ENCODE measurements at regions not wholly inside any gene's neighbourhood (a gene's known extent, or its start where the extent isn't known, plus 50 kb on each side); places are given as distances from the start of the nearest gene placed in this dataset.

- Histone ChIP-seq H3K4me2 (replicated peaks; ENCODE audit: extremely low read depth, low read length, poor library complexity, severe bottlenecking) (no peak overlapping the region), H3K36me3 (replicated peaks in 1 of 2; ENCODE audit: control insufficient read depth in 1 of 2, insufficient read depth in 2 of 2, low read length in 2 of 2) (no peaks in the 10 kb centered on the region), H3K4me3 (replicated peaks in 1 of 3; ENCODE audit: low read depth in 2 of 3, low read length in 3 of 3) (no peak overlapping the region), H2AFZ (ENCODE audit: insufficient read depth, low read depth, low read length, poor library complexity, severe bottlenecking) (no peak overlapping the region), H3K4me1 (ENCODE audit: control insufficient read depth in 1 of 2, insufficient read depth in 2 of 2, low read length in 2 of 2) (no peaks in the 10 kb centered on the region), H3K9me3 (replicated peaks in 1 of 2; ENCODE audit: control insufficient read depth in 1 of 2, insufficient read depth in 1 of 2, low read length in 2 of 2) (no peaks in the 10 kb centered on the region), H4K20me1 (ENCODE audit: insufficient read depth, low read length) (no peaks in the 10 kb centered on the region), H3K79me2 (ENCODE audit: insufficient read depth, low read length) (no peaks in the 10 kb centered on the region), H3K9ac (ENCODE audit: insufficient read depth, low read length, poor library complexity, severe bottlenecking) (no peak overlapping the region), H3K27ac (ENCODE audit: low read depth in 1 of 2, low read length in 2 of 2) (no peak overlapping the region), H3K27me3 (ENCODE audit: control insufficient read depth in 2 of 2, insufficient read depth in 2 of 2, low read length in 2 of 2) (no peaks in the 10 kb centered on the region)
- no peaks in the 10 kb centered on the region for H3K36me3 Mint-ChIP-seq
- WGBS (ENCODE audit: insufficient coverage): no CpG with 5 or more reads among the region's 3 CpGs
- TF ChIP-seq CTCF (IDR thresholded peaks at IDR 0.05): no peak
- peaks cover 0 to 13% (median 3%) of the 10 kb centered on the region in 7 donors for H3K9me3 Mint-ChIP-seq
- H3K27ac Mint-ChIP-seq: no peak overlapping the region
- H3K4me1 Mint-ChIP-seq: no peaks in the 10 kb centered on the region
- peaks cover 0 to 2% (median 1%) of the 10 kb centered on the region in 3 donors for H3K27me3 Mint-ChIP-seq (ENCODE audit: low read depth in 3 of 3)
- intact Hi-C loops (cut with micrococcal nuclease): no loop called here
- no peak overlapping the region for H3K4me3 Mint-ChIP-seq
- no peak for DNase-seq
Measured at GRCh38 chr5:7329712-7330111, 66.2 kb upstream of the ADCY2 start.

- no peak overlapping the region for H3K4me3 ChIP-seq (replicated peaks in 1 of 3; ENCODE audit: low read depth in 2 of 3, low read length in 3 of 3)
- no peak overlapping the region for H3K27ac ChIP-seq (ENCODE audit: low read depth in 1 of 2, low read length in 2 of 2)
- intact Hi-C loops (cut with micrococcal nuclease): no loop called here
- no peak overlapping the region for H3K27ac Mint-ChIP-seq
- no peaks in the 10 kb centered on the region for H3K36me3 Mint-ChIP-seq
- H3K9me3 Mint-ChIP-seq: peaks cover 0 to 13% (median 3%) of the 10 kb centered on the region in 7 donors
- H3K9me3 ChIP-seq (replicated peaks in 1 of 2; ENCODE audit: control insufficient read depth in 1 of 2, insufficient read depth in 1 of 2, low read length in 2 of 2): peaks cover 0 to under 1% of the 10 kb centered on the region in 2 donors
- H3K79me2 ChIP-seq (ENCODE audit: insufficient read depth, low read length): no peaks in the 10 kb centered on the region
- no peak overlapping the region for H2AFZ ChIP-seq (ENCODE audit: insufficient read depth, low read depth, low read length, poor library complexity, severe bottlenecking)
- peaks cover 0 to 2% (median 1%) of the 10 kb centered on the region in 3 donors for H3K27me3 Mint-ChIP-seq (ENCODE audit: low read depth in 3 of 3)
- no peaks in the 10 kb centered on the region for H3K4me1 ChIP-seq (ENCODE audit: control insufficient read depth in 1 of 2, insufficient read depth in 2 of 2, low read length in 2 of 2)
- no peaks in the 10 kb centered on the region for H4K20me1 ChIP-seq (ENCODE audit: insufficient read depth, low read length)
- no peak for DNase-seq
- H3K36me3 ChIP-seq (replicated peaks in 1 of 2; ENCODE audit: control insufficient read depth in 1 of 2, insufficient read depth in 2 of 2, low read length in 2 of 2): no peaks in the 10 kb centered on the region
- H3K4me2 ChIP-seq (replicated peaks; ENCODE audit: extremely low read depth, low read length, poor library complexity, severe bottlenecking): no peak overlapping the region
- no peaks in the 10 kb centered on the region for H3K4me1 Mint-ChIP-seq
- no peak overlapping the region for H3K9ac ChIP-seq (ENCODE audit: insufficient read depth, low read length, poor library complexity, severe bottlenecking)
- H3K4me3 Mint-ChIP-seq: no peak overlapping the region
- WGBS (ENCODE audit: insufficient coverage): no CpG with 5 or more reads among the region's 3 CpGs
- no peak for TF ChIP-seq CTCF (IDR thresholded peaks at IDR 0.05)
- no peaks in the 10 kb centered on the region for H3K27me3 ChIP-seq (ENCODE audit: control insufficient read depth in 2 of 2, insufficient read depth in 2 of 2, low read length in 2 of 2)
Measured at GRCh38 chr5:7330256-7330655, 65.7 kb upstream of the ADCY2 start.
